ENCODE measurements at regions not wholly inside any gene's neighbourhood (a gene's known extent, or its start where the extent isn't known, plus 50 kb on each side); places are given as distances from the start of the nearest gene placed in this dataset.

GRCh38 chr4:38495446-38495845 is 168.6 kb upstream of the KLF3 start:
- TF ChIP-seq CTCF (IDR thresholded peaks at IDR 0.05) (no peak), POLR2A (IDR thresholded peaks at IDR 0.05) (no peak)

Measured in Peyer's patch (tissue), 4 donors.